Calu3 (cell line): ENCODE measurements at regions not wholly inside any gene's neighbourhood (a gene's known extent, or its start where the extent isn't known, plus 50 kb on each side); places are given as distances from the start of the nearest gene placed in this dataset.

ENCODE experiments used
- BruUV-seq: library from RNA; stranded (reverse); fragments of 400-500 nt; replicated peaks from 2 replicates; lab custom pipeline; 2021; lab: Mats Ljungman, UMichigan
- CTCF ChIA-PET: fragments of 300-600 bp; sonication (Branson Sonifier 250); formaldehyde crosslinking; loops from one replicate; lab custom pipeline; 2022; ENCODE audit warnings: antibody characterized with exemption; lab: Charles Lee
- DNase-seq: peaks from one replicate; pipeline ENCODE4 v3.0.0; 2022
- H3K27ac Mint-ChIP-seq: one replicate; pipeline ENCODE4 v1.8.0; 2022; ENCODE audit warnings: mixed read lengths; ENCODE audit not compliant: unreplicated experiment
- H3K27me3 Mint-ChIP-seq: one replicate; pipeline ENCODE4 v1.8.0; 2022; ENCODE audit warnings: mixed read lengths; ENCODE audit not compliant: unreplicated experiment
- H3K36me3 Mint-ChIP-seq: one replicate; pipeline ENCODE4 v1.8.0; 2022; ENCODE audit warnings: mild to moderate bottlenecking, moderate library complexity, mixed read lengths; ENCODE audit not compliant: insufficient read depth, unreplicated experiment
- H3K4me1 Mint-ChIP-seq: one replicate; pipeline ENCODE4 v1.8.0; 2022; ENCODE audit warnings: mild to moderate bottlenecking, low read depth, mixed read lengths; ENCODE audit not compliant: unreplicated experiment
- H3K4me3 Mint-ChIP-seq: one replicate; pipeline ENCODE4 v1.8.0; 2022; ENCODE audit warnings: mild to moderate bottlenecking, low read depth, moderate library complexity, mixed read lengths; ENCODE audit not compliant: unreplicated experiment
- H3K9me3 Mint-ChIP-seq: one replicate; pipeline ENCODE4 v1.8.0; 2022; ENCODE audit warnings: low read depth, mixed read lengths; ENCODE audit not compliant: unreplicated experiment
- CTCF ChIP-seq: fragments of 200-600 bp; IDR thresholded peaks from one replicate; pipeline ENCODE4 v1.8.0; 2022; ENCODE audit warnings: antibody characterized with exemption; ENCODE audit not compliant: unreplicated experiment
- intact Hi-C: fragments of 100-400 bp; cut with micrococcal nuclease; formaldehyde crosslinking; loops from one replicate; pipeline ENCODE4 v1.10.0; 2022; ENCODE audit not compliant: unreplicated experiment

- H3K27me3 Mint-ChIP-seq = no peaks in the 10 kb centered on the region
- H3K4me3 Mint-ChIP-seq = no peak overlapping the region
- CTCF ChIA-PET = no interaction called here
- intact Hi-C loops = no loop called here
- H3K36me3 Mint-ChIP-seq = no peaks in the 10 kb centered on the region
- BruUV-seq = no TSS peak
- no peaks in the 10 kb centered on the region for H3K9me3 Mint-ChIP-seq
- no peaks in the 10 kb centered on the region for H3K4me1 Mint-ChIP-seq
- TF ChIP-seq CTCF = no peak
- no peak for DNase-seq
- H3K27ac Mint-ChIP-seq = no peak overlapping the region
Measured at GRCh38 chr13:84487752-84488151, 605.5 kb upstream of the SLITRK1 start.

GRCh38 chr13:84481958-84482357, 599.7 kb upstream of the SLITRK1 start:
- Mint-ChIP-seq H3K4me3 (no peak overlapping the region), H3K36me3 (no peaks in the 10 kb centered on the region), H3K9me3 (peaks cover 2% of the 10 kb centered on the region), H3K27ac (no peak overlapping the region), H3K27me3 (no peaks in the 10 kb centered on the region), H3K4me1 (no peaks in the 10 kb centered on the region)
- no TSS peak for BruUV-seq
- intact Hi-C loops = no loop called here
- no peak for TF ChIP-seq CTCF
- CTCF ChIA-PET = no interaction called here
- DNase-seq = no peak

GRCh38 chr13:84479656-84480055, 597.4 kb upstream of the SLITRK1 start:
- H3K36me3 Mint-ChIP-seq = no peaks in the 10 kb centered on the region
- CTCF ChIA-PET = no interaction called here
- intact Hi-C loops = no loop called here
- BruUV-seq = no TSS peak
- no peaks in the 10 kb centered on the region for H3K4me1 Mint-ChIP-seq
- no peak overlapping the region for H3K4me3 Mint-ChIP-seq
- TF ChIP-seq CTCF = no peak
- H3K27me3 Mint-ChIP-seq = no peaks in the 10 kb centered on the region
- no peak overlapping the region for H3K27ac Mint-ChIP-seq
- DNase-seq = no peak
- peaks cover 2% of the 10 kb centered on the region for H3K9me3 Mint-ChIP-seq

- Mint-ChIP-seq H3K4me3 (no peak overlapping the region), H3K36me3 (no peaks in the 10 kb centered on the region), H3K27ac (no peak overlapping the region), H3K4me1 (no peaks in the 10 kb centered on the region), H3K9me3 (no peaks in the 10 kb centered on the region), H3K27me3 (no peaks in the 10 kb centered on the region)
- no peak for DNase-seq
- CTCF ChIA-PET = no interaction called here
- BruUV-seq = no TSS peak
- intact Hi-C loops = no loop called here
- no peak for TF ChIP-seq CTCF
Measured at GRCh38 chr13:84470528-84470927, 588.3 kb upstream of the SLITRK1 start.

GRCh38 chr13:84466461-84466860, 584.2 kb upstream of the SLITRK1 start:
- H3K36me3 Mint-ChIP-seq = no peaks in the 10 kb centered on the region
- no peaks in the 10 kb centered on the region for H3K4me1 Mint-ChIP-seq
- H3K4me3 Mint-ChIP-seq = no peak overlapping the region
- TF ChIP-seq CTCF = no peak
- H3K9me3 Mint-ChIP-seq = no peaks in the 10 kb centered on the region
- H3K27ac Mint-ChIP-seq = no peak overlapping the region
- CTCF ChIA-PET = no interaction called here
- no TSS peak for BruUV-seq
- intact Hi-C loops = no loop called here
- no peaks in the 10 kb centered on the region for H3K27me3 Mint-ChIP-seq
- DNase-seq = no peak
